K562 (cell line): ENCODE measurements at regions not wholly inside any gene's neighbourhood (a gene's known extent, or its start where the extent isn't known, plus 50 kb on each side); places are given as distances from the start of the nearest gene placed in this dataset.

Source experiments
- ATAC-seq: fragments of 200-7000 bp; cut with Tn5 transposase; 3 replicates; pipeline ENCODE4 v1.9.1; 2020; ENCODE audit warnings: moderate library complexity
- BruUV-seq: library from RNA; stranded (reverse); fragments of 400-500 nt; replicated peaks from 2 replicates; lab custom pipeline; 2021; lab: Mats Ljungman, UMichigan
- CTCF ChIA-PET: fragments of 300-600 bp; formaldehyde crosslinking; extraction: SDS; loops from one replicate; lab custom pipeline; 2021; ENCODE audit warnings: low intra/inter-chr PET ratio; lab: Yijun Ruan, JAX
- POLR2A ChIA-PET: fragments of 300-600, 350-650 bp; sonication (Branson Sonifier 250); formaldehyde crosslinking; extraction: SDS; loops from one replicate; lab custom pipeline; 2021; ENCODE audit warnings: antibody characterized with exemption, inconsistent platforms; lab: Yijun Ruan, JAX
- DNase-seq, 4 experiments: peaks; one replicate each; pipeline versions ENCODE4 v3.0.0 to v3.0.0-alpha.2; 2011 to 2018; ENCODE audit warnings: low spot score in 3 of 4, mixed read lengths in 3 of 4; ENCODE audit errors: extremely low read depth in 1 of 4
- FAIRE-seq: peaks from 2 replicates; lab custom pipeline; 2011; peaks lifted over from hg19 to GRCh38; lab: Jason Lieb, UNC
- H2AFZ ChIP-seq: 2 replicates; pipeline ENCODE4 v1.6.0; 2011; ENCODE audit warnings: low read depth, low read length, control low read depth, inconsistent platforms
- H3K27ac ChIP-seq: fragments of 200-600 bp; 3 replicates; pipeline ENCODE4 v1.8.0; 2011; ENCODE audit warnings: low read depth, mild to moderate bottlenecking, control low read depth, inconsistent platforms, low read length, moderate library complexity, mixed read lengths; ENCODE audit errors: extremely low read depth
- H3K27me3 ChIP-seq, 2 experiments: fragments of 300-600 bp in 1 of 2; 2 replicates in 1 of 2; 3 replicates in 1 of 2; pipeline versions ENCODE4 v1.6.0 to v1.8.0; 2011; ENCODE audit warnings: inconsistent platforms in 2 of 2, low read length in 2 of 2, mild to moderate bottlenecking in 1 of 2, mixed read lengths in 1 of 2, moderate library complexity in 1 of 2; ENCODE audit not compliant: control insufficient read depth in 2 of 2, insufficient read depth in 2 of 2
- H3K36me3 ChIP-seq: fragments of 300-600 bp; 3 replicates; pipeline ENCODE4 v1.8.0; 2011; ENCODE audit warnings: mild to moderate bottlenecking, low read length, inconsistent platforms; ENCODE audit not compliant: control insufficient read depth, insufficient read depth
- H3K4me1 ChIP-seq, 2 experiments: fragments of 200-600 bp in 1 of 2; replicated peaks in 1 of 2; 2 replicates in 1 of 2; 3 replicates in 1 of 2; pipeline versions ENCODE4 v1.5.1 to v1.8.0; 2011; ENCODE audit warnings: inconsistent platforms in 2 of 2, low read length in 2 of 2, mild to moderate bottlenecking in 1 of 2, mixed read lengths in 1 of 2, moderate library complexity in 1 of 2; ENCODE audit not compliant: control insufficient read depth in 2 of 2, insufficient read depth in 2 of 2
- H3K4me2 ChIP-seq: 2 replicates; pipeline ENCODE4 v1.6.1; 2011; ENCODE audit warnings: low read length, control low read depth, inconsistent platforms, mixed read lengths; ENCODE audit not compliant: insufficient read depth
- H3K4me3 ChIP-seq: fragments of 200-600 bp; sonication (generic), shearing (Covaris generic); 2 replicates; pipeline ENCODE4 v1.5.1; 2016; ENCODE audit warnings: control low read depth, inconsistent platforms
- H3K79me2 ChIP-seq: fragments of 200-600 bp; 3 replicates; pipeline ENCODE4 v1.8.0; 2011; ENCODE audit warnings: low read length, inconsistent platforms; ENCODE audit not compliant: control insufficient read depth, insufficient read depth
- H3K9ac ChIP-seq, 2 experiments: 2 replicates each; pipeline versions ENCODE4 v1.6.0 to v1.6.1; 2011; ENCODE audit warnings: low read depth in 2 of 2, low read length in 2 of 2, control low read depth in 1 of 2, inconsistent platforms in 1 of 2, mild to moderate bottlenecking in 1 of 2, mixed read lengths in 1 of 2; ENCODE audit not compliant: insufficient read depth in 1 of 2
- H3K9me1 ChIP-seq: one replicate; pipeline ENCODE4 v1.6.0; 2011; ENCODE audit warnings: inconsistent platforms, mild to moderate bottlenecking, low read length, moderate library complexity; ENCODE audit not compliant: control insufficient read depth, insufficient read depth
- H3K9me3 ChIP-seq: replicated peaks from 2 replicates; pipeline ENCODE4 v1.5.1; 2011; ENCODE audit warnings: low read depth, low read length, inconsistent platforms; ENCODE audit not compliant: control insufficient read depth, insufficient read depth
- H4K20me1 ChIP-seq: replicated peaks from 2 replicates; pipeline ENCODE4 v1.6.1; 2011; ENCODE audit warnings: low read length, inconsistent platforms, mixed read lengths; ENCODE audit not compliant: control insufficient read depth, insufficient read depth
- CBFB ChIP-seq: sonication (generic); formaldehyde crosslinking; IDR thresholded peaks from 2 replicates; pipeline ENCODE4 v1.4.0; 2020; ENCODE audit warnings: mild to moderate bottlenecking, missing genetic modification reagents
- OTX1 ChIP-seq: fragments of 450-650 bp; formaldehyde crosslinking; IDR thresholded peaks from 2 replicates; pipeline ENCODE4 v1.4.0; 2022; ENCODE audit warnings: mild to moderate bottlenecking
- SMARCB1 ChIP-seq: IDR thresholded peaks from 2 replicates; pipeline ENCODE4 v1.6.1; 2011; ENCODE audit warnings: improper control_type of control experiment, low read depth; ENCODE audit not compliant: insufficient read length
- SPI1 ChIP-seq: IDR thresholded peaks from 2 replicates; pipeline ENCODE4 v1.6.1; 2011; ENCODE audit warnings: low read depth, low read length, control low read depth, borderline replicate concordance
- TCFL5 ChIP-seq: fragments of 250-450 bp; sonication (Bioruptor Pico); conservative IDR thresholded peaks from 2 replicates; pipeline ENCODE4 v1.6.1; 2021; ENCODE audit warnings: mild to moderate bottlenecking, moderate library complexity, matching md5 sums
- USF1 ChIP-seq: sonication (generic); formaldehyde crosslinking; IDR thresholded peaks from 2 replicates; pipeline ENCODE4 v1.9.0; 2022; ENCODE audit warnings: mild to moderate bottlenecking, missing genetic modification reagents
- WGBS: fragments of 100-300 bp; shearing (Covaris generic); methylation state at CpG from one replicate; pipeline ENCODE4 v1.1.6; 2016; ENCODE audit warnings: low coverage, mixed read lengths; ENCODE audit not compliant: insufficient coverage; ENCODE audit errors: missing lambda C conversion rate; 5-methylcytosine and 5-hydroxymethylcytosine counted together
- in situ Hi-C: fragments of 300-500 bp; cut with MboI; formaldehyde crosslinking; loops from 4 replicates; pipeline ENCODE4 v1.15.0; 2018; ENCODE audit warnings: inconsistent platforms, mixed read lengths
- intact Hi-C: fragments of 100-400 bp; cut with micrococcal nuclease; formaldehyde crosslinking; loops from 2 replicates; pipeline ENCODE4 v1.14.2; 2022

- TF ChIP-seq TCFL5, result no peak
- no peak for TF ChIP-seq OTX1 (CRISPR knock-in tag)
- TF ChIP-seq CBFB (CRISPR knock-in tag), result no peak
- TF ChIP-seq USF1 (CRISPR knock-in tag), result no peak
Measured at GRCh38 chr2:16459606-16460005, 206.0 kb downstream of the CYRIA start (continued).

GRCh38 chr2:16454621-16455020 lies 211.0 kb downstream of the CYRIA start:
- POLR2A ChIA-PET, result no interaction called here
- CTCF ChIA-PET, result no interaction called here
- peaks cover 0 to 8% of the 10 kb centered on the region in 2 experiments; a peak in 2 of 5 replicates for H3K27me3 ChIP-seq
- 0% methylated on average over 2 of the region's 2 CpGs for whole genome bisulfite sequencing
- H3K4me3 ChIP-seq, result no peak overlapping the region
- H3K9ac ChIP-seq, result no peak overlapping the region
- no peak overlapping the region for H3K27ac ChIP-seq
- ATAC-seq (no peak), DNase-seq (no peak), FAIRE-seq (no peak)
- H3K9me1 ChIP-seq, result no peaks in the 10 kb centered on the region
- in situ Hi-C loops, result no loop called here
- H3K36me3 ChIP-seq, result no peaks in the 10 kb centered on the region
- BruUV-seq, result no TSS peak
- H4K20me1 ChIP-seq, result no peaks in the 10 kb centered on the region
- H3K4me2 ChIP-seq, result no peak overlapping the region
- no peak for TF ChIP-seq SMARCB1
- TF ChIP-seq SPI1, result 0 out of 2 replicates have a peak, but pooled peaks have one; percentile 6
- H2AFZ ChIP-seq, result no peak overlapping the region
- no peaks in the 10 kb centered on the region for H3K4me1 ChIP-seq
- intact Hi-C loops, result no loop called here
- H3K9me3 ChIP-seq, result no peaks in the 10 kb centered on the region
- H3K79me2 ChIP-seq, result no peaks in the 10 kb centered on the region
